ENCODE measurements at regions not wholly inside any gene's neighbourhood (a gene's known extent, or its start where the extent isn't known, plus 50 kb on each side); places are given as distances from the start of the nearest gene placed in this dataset.

GRCh38 chr16:17964196-17964595, 372.3 kb downstream of the NPIPA8 start:
- TF ChIP-seq CTCF (IDR thresholded peaks at IDR 0.05) (no peak), POLR2A (IDR thresholded peaks at IDR 0.05) (no peak)
